HL-60 (cell line): ENCODE measurements at regions not wholly inside any gene's neighbourhood (a gene's known extent, or its start where the extent isn't known, plus 50 kb on each side); places are given as distances from the start of the nearest gene placed in this dataset.

Experiments used
- DNase-seq, 2 experiments: peaks; one replicate each; pipeline ENCODE4 v3.0.0-alpha.2; 2010 to 2020; ENCODE audit warnings: low read depth in 1 of 2, low spot score in 1 of 2
- H3K27ac ChIP-seq: fragments of 250-450 bp; sonication (Bioruptor Pico); replicated peaks from 2 replicates; pipeline ENCODE4 v1.5.1; 2020; ENCODE audit warnings: mild to moderate bottlenecking, moderate library complexity
- H3K27me3 ChIP-seq: fragments of 250-450 bp; sonication (Bioruptor Pico); 2 replicates; pipeline ENCODE4 v1.5.1; 2021; ENCODE audit warnings: mild to moderate bottlenecking, moderate library complexity; ENCODE audit not compliant: insufficient read depth, poor library complexity, severe bottlenecking
- H3K4me3 ChIP-seq: replicated peaks from 2 replicates; pipeline ENCODE4 v1.5.1; 2011; ENCODE audit warnings: mild to moderate bottlenecking, control low read depth, low read length; ENCODE audit not compliant: insufficient read depth
- CTCF ChIP-seq: IDR thresholded peaks from one replicate; pipeline ENCODE4 v1.5.1; 2011; ENCODE audit warnings: low read length, control low read depth, inconsistent platforms; ENCODE audit not compliant: insufficient read depth
- GABPA ChIP-seq: IDR thresholded peaks from 2 replicates; pipeline ENCODE4 v1.6.1; 2012; ENCODE audit warnings: low read depth
- POLR2AphosphoS5 ChIP-seq: IDR thresholded peaks from 2 replicates; pipeline ENCODE4 v1.6.1; 2012; ENCODE audit warnings: low read depth
- REST ChIP-seq: IDR thresholded peaks from 2 replicates; pipeline ENCODE4 v1.6.1; 2012; ENCODE audit warnings: low read depth; ENCODE audit not compliant: insufficient replicate concordance
- SPI1 ChIP-seq: IDR thresholded peaks from 2 replicates; pipeline ENCODE4 v1.6.1; 2012; ENCODE audit warnings: low read depth, mild to moderate bottlenecking, borderline replicate concordance

- Histone ChIP-seq H3K4me3 (no peak overlapping the region), H3K27me3 (peaks cover 2% of the 10 kb centered on the region), H3K27ac (no peak overlapping the region)
- no peak for DNase-seq
- TF ChIP-seq GABPA (no peak), REST (no peak)
Observed at GRCh38 chr18:77884454-77884853, 634.8 kb downstream of the GALR1 start.

- no peak overlapping the region for H3K4me3 ChIP-seq
- no peak for DNase-seq
- peaks cover 5% of the 10 kb centered on the region for H3K27me3 ChIP-seq
- TF ChIP-seq SPI1, result no peak
- TF ChIP-seq POLR2AphosphoS5, result no peak
- no peak for TF ChIP-seq GABPA
- no peak for TF ChIP-seq CTCF
- TF ChIP-seq REST, result no peak
- H3K27ac ChIP-seq, result no peak overlapping the region
Observed at GRCh38 chr18:77894060-77894459, 644.4 kb downstream of the GALR1 start.

- no peak for TF ChIP-seq GABPA
- no peak for TF ChIP-seq CTCF
- no peak for TF ChIP-seq REST
- no peak for TF ChIP-seq POLR2AphosphoS5
- TF ChIP-seq SPI1, result no peak
- DNase-seq, result no peak
- Histone ChIP-seq H3K27ac (no peak overlapping the region), H3K27me3 (peaks cover 5% of the 10 kb centered on the region), H3K4me3 (no peak overlapping the region)
Observed at GRCh38 chr18:77895250-77895649, 645.6 kb downstream of the GALR1 start.

GRCh38 chr18:77896586-77897252 lies 647.1 kb downstream of the GALR1 start:
- no peak overlapping the region for H3K27ac ChIP-seq
- H3K4me3 ChIP-seq, result no peak overlapping the region
- peaks cover 5% of the 10 kb centered on the region for H3K27me3 ChIP-seq
- TF ChIP-seq CTCF, result no peak
- TF ChIP-seq REST, result no peak
- no peak for TF ChIP-seq POLR2AphosphoS5
- no peak for TF ChIP-seq GABPA
- no peak for TF ChIP-seq SPI1
- no peak for DNase-seq
